HUES64 (cell line): ENCODE measurements at regions not wholly inside any gene's neighbourhood (a gene's known extent, or its start where the extent isn't known, plus 50 kb on each side); places are given as distances from the start of the nearest gene placed in this dataset.

ENCODE experiments used
- H3K27ac ChIP-seq: 2 replicates; pipeline ENCODE4 v1.7.0; 2013; ENCODE audit warnings: low read depth, low read length, inconsistent platforms
- H3K27me3 ChIP-seq: 2 replicates; pipeline ENCODE4 v1.6.1; 2013; ENCODE audit warnings: mild to moderate bottlenecking, low read length; ENCODE audit not compliant: insufficient read depth
- H3K36me3 ChIP-seq: 2 replicates; pipeline ENCODE4 v1.6.1; 2013; ENCODE audit warnings: mild to moderate bottlenecking, low read length; ENCODE audit not compliant: insufficient read depth
- H3K4me1 ChIP-seq: 2 replicates; pipeline ENCODE4 v1.6.1; 2013; ENCODE audit warnings: mild to moderate bottlenecking, low read length, moderate library complexity; ENCODE audit not compliant: insufficient read depth
- H3K4me3 ChIP-seq: 2 replicates; pipeline ENCODE4 v1.5.1; 2013; ENCODE audit warnings: mild to moderate bottlenecking, low read length, moderate library complexity
- H3K9ac ChIP-seq: 2 replicates; pipeline ENCODE4 v1.6.1; 2013; ENCODE audit warnings: mild to moderate bottlenecking, low read depth, low read length
- H3K9me3 ChIP-seq: 2 replicates; pipeline ENCODE4 v1.6.1; 2013; ENCODE audit warnings: low read depth, low read length; ENCODE audit not compliant: insufficient read depth
- WGBS: fragments of 150-250, 120-280 bp; methylation state at CpG from one replicate; pipeline ENCODE4 v1.1.7; 2013; ENCODE audit warnings: missing lambda C conversion rate; 5-methylcytosine and 5-hydroxymethylcytosine counted together

GRCh38 chr6:96276305-96276704, 245.3 kb upstream of the UFL1 start:
- Histone ChIP-seq H3K4me3 (no peak overlapping the region), H3K9ac (no peak overlapping the region), H3K27me3 (no peaks in the 10 kb centered on the region), H3K9me3 (peaks cover 4% of the 10 kb centered on the region; the same call in 1 of the 2 replicates), H3K36me3 (no peaks in the 10 kb centered on the region), H3K27ac (no peak overlapping the region), H3K4me1 (no peaks in the 10 kb centered on the region)
- 100% methylated on average over 1 of the region's 2 CpGs for WGBS

DNA sequence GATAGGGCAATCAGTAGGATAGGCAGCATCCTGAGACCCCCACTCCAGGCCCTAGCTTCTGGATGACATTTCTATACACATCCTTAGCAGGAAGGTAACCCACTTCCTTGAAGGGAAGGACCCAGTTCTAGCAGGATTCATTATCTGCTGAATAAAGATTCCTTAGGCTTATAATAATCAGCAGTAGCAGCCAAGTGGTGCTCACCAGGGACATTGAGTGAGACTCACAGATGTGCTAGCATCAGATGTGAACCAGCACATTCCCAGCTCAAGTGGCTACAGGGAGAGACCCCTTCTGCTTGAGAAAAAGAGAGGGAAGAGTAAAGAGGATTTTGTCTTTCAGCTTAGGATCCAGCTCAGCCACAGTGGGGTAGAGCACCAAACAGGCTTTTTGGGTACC, 244.8 kb upstream of the UFL1 start:
- peaks cover 3% of the 10 kb centered on the region; the same call in 1 of the 2 replicates for H3K9me3 ChIP-seq
- H3K36me3 ChIP-seq = no peaks in the 10 kb centered on the region
- H3K9ac ChIP-seq = no peak overlapping the region
- no peak overlapping the region for H3K27ac ChIP-seq
- no peaks in the 10 kb centered on the region for H3K27me3 ChIP-seq
- H3K4me1 ChIP-seq = no peaks in the 10 kb centered on the region
- no peak overlapping the region for H3K4me3 ChIP-seq

DNA sequence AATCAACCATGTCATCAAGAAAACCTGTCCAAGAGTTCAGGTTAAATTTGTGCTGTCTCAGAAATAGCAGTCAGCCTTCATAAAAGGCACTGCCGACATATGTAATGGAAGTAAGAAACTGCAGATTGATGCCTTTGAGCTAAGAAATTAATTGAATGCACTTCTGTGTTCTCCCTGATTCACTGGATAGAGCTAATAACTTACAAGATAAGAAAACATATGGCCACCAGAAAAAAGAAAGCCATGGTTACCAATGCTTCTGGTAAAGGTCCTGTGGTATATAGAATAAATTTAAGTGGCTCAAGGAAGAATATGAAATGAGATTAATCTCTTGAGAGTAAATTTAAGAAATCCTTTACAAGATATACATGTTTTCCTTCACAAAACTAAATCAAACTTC, 242.5 kb upstream of the UFL1 start:
- Histone ChIP-seq H3K4me1 (no peaks in the 10 kb centered on the region), H3K4me3 (no peak overlapping the region), H3K27ac (no peak overlapping the region), H3K27me3 (no peaks in the 10 kb centered on the region), H3K36me3 (no peaks in the 10 kb centered on the region), H3K9me3 (no peaks in the 10 kb centered on the region), H3K9ac (no peak overlapping the region)
- 93% methylated on average over 1 of the region's 1 CpG for WGBS

GRCh38 chr6:96286503-96286902, 235.1 kb upstream of the UFL1 start:
- H3K27ac ChIP-seq = no peak overlapping the region
- H3K9ac ChIP-seq = no peak overlapping the region
- H3K36me3 ChIP-seq = no peaks in the 10 kb centered on the region
- H3K27me3 ChIP-seq = no peaks in the 10 kb centered on the region
- no CpG with 5 or more reads among the region's 1 CpG for WGBS
- H3K4me3 ChIP-seq = no peak overlapping the region
- H3K4me1 ChIP-seq = no peaks in the 10 kb centered on the region
- H3K9me3 ChIP-seq = no peaks in the 10 kb centered on the region

DNA sequence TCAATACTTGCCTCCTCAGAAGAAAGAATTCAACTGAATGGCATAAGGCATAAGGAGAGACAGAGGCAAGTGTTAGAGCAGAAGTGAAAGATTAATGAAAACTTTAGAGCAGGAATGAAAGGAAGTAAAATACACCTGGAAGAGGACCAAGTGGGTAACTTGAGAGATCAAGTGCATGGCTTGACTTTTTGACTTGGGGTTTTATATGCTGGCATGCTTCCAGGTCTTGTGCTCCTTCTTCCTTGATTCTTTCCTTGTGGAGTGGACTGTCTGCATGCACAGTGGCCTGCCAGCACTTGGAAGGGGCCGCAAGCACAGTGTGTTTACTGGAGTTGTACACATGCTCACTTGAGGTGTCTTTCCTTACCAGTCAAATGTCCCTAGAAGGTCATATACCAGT, 222.1 kb upstream of the UFL1 start:
- H3K27ac ChIP-seq = no peak overlapping the region
- no peaks in the 10 kb centered on the region for H3K36me3 ChIP-seq
- no peaks in the 10 kb centered on the region for H3K27me3 ChIP-seq
- H3K9ac ChIP-seq = no peak overlapping the region
- H3K4me3 ChIP-seq = no peak overlapping the region
- WGBS = 100% methylated on average over 1 of the region's 1 CpG
- H3K4me1 ChIP-seq = no peaks in the 10 kb centered on the region
- H3K9me3 ChIP-seq = peaks cover 3% of the 10 kb centered on the region; the same call in 1 of the 2 replicates

GRCh38 chr6:96301023-96301422, 220.6 kb upstream of the UFL1 start:
- H3K9ac ChIP-seq = no peak overlapping the region
- H3K27ac ChIP-seq = no peak overlapping the region
- no peak overlapping the region for H3K4me3 ChIP-seq
- no peaks in the 10 kb centered on the region for H3K36me3 ChIP-seq
- peaks cover 3% of the 10 kb centered on the region; the same call in 1 of the 2 replicates for H3K9me3 ChIP-seq
- 90% methylated on average over 3 of the region's 3 CpGs for WGBS
- H3K4me1 ChIP-seq = no peaks in the 10 kb centered on the region
- no peaks in the 10 kb centered on the region for H3K27me3 ChIP-seq

GRCh38 chr6:96301781-96302180, 219.8 kb upstream of the UFL1 start:
- H3K36me3 ChIP-seq = no peaks in the 10 kb centered on the region
- H3K9ac ChIP-seq = no peak overlapping the region
- H3K4me1 ChIP-seq = no peaks in the 10 kb centered on the region
- H3K27ac ChIP-seq = no peak overlapping the region
- no peaks in the 10 kb centered on the region for H3K9me3 ChIP-seq
- no peaks in the 10 kb centered on the region for H3K27me3 ChIP-seq
- no peak overlapping the region for H3K4me3 ChIP-seq
- 81% methylated on average over 1 of the region's 2 CpGs for WGBS

- Histone ChIP-seq H3K27ac (no peak overlapping the region), H3K9ac (no peak overlapping the region), H3K36me3 (no peaks in the 10 kb centered on the region), H3K9me3 (no peaks in the 10 kb centered on the region), H3K4me1 (no peaks in the 10 kb centered on the region), H3K4me3 (no peak overlapping the region), H3K27me3 (no peaks in the 10 kb centered on the region)
- 94% methylated on average over 3 of the region's 3 CpGs for WGBS
Measured at GRCh38 chr6:96302991-96303390, 218.6 kb upstream of the UFL1 start.

DNA sequence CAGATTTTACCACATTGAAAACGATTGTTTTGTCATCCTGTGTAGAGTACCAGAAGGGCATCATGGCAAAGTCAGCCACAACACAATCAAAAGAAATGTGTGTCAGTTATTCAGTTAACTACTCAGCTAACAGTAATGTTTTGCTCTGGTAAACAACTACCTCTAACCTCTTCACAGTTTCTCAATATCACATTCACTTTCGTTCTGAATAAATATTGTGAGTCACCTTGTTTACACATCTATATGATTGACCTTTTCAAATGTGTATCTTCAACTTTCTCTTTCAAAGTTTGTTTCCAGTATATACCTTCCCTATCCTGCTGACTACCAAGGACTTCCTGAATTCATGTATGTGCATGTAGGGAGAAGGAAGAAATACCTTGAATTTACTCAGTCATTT, 216.6 kb upstream of the UFL1 start:
- Histone ChIP-seq H3K27ac (no peak overlapping the region), H3K36me3 (no peaks in the 10 kb centered on the region), H3K9me3 (no peaks in the 10 kb centered on the region), H3K9ac (no peak overlapping the region), H3K4me1 (no peaks in the 10 kb centered on the region), H3K4me3 (no peak overlapping the region), H3K27me3 (no peaks in the 10 kb centered on the region)
- WGBS = 100% methylated on average over 2 of the region's 2 CpGs

GRCh38 chr6:96330884-96331283, 190.7 kb upstream of the UFL1 start:
- Histone ChIP-seq H3K4me1 (no peaks in the 10 kb centered on the region), H3K27me3 (no peaks in the 10 kb centered on the region), H3K36me3 (no peaks in the 10 kb centered on the region), H3K9me3 (peaks cover 6% of the 10 kb centered on the region; the same call in 1 of the 2 replicates), H3K27ac (no peak overlapping the region), H3K4me3 (no peak overlapping the region), H3K9ac (no peak overlapping the region)
- WGBS = no CpG with 5 or more reads among the region's 1 CpG

GRCh38 chr6:96340164-96340563, 181.4 kb upstream of the UFL1 start:
- 89% methylated on average over 3 of the region's 4 CpGs for WGBS
- H3K9ac ChIP-seq = no peak overlapping the region
- peaks cover 15% of the 10 kb centered on the region; the same call in 1 of the 2 replicates for H3K9me3 ChIP-seq
- no peaks in the 10 kb centered on the region for H3K36me3 ChIP-seq
- H3K4me1 ChIP-seq = no peaks in the 10 kb centered on the region
- H3K27me3 ChIP-seq = no peaks in the 10 kb centered on the region
- no peak overlapping the region for H3K4me3 ChIP-seq
- H3K27ac ChIP-seq = no peak overlapping the region

DNA sequence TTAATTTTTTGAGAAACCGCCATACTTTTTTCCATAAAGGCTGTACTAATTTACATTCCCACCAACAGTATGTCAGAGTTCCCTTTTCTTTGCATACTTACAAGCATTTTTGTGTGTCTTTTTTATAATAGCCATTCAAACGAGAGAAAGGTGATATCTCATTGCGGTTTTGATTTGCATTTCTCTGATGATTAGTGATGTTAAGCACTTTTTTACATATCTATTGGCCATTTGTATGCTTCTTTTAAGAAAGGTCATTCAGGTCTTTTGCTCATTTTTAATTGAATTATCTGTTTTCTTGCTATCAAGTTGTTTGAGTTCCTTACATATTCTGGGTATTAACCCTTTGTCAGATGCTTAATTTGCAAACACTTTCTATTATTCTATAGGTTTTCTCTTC, 176.1 kb upstream of the UFL1 start:
- H3K9ac ChIP-seq = no peak overlapping the region
- 86% methylated on average over 2 of the region's 3 CpGs for WGBS

More for the DNA sequence above, 176.1 kb upstream of the UFL1 start:
- H3K27me3 ChIP-seq = no peaks in the 10 kb centered on the region
- no peaks in the 10 kb centered on the region for H3K36me3 ChIP-seq
- H3K27ac ChIP-seq = no peak overlapping the region
- H3K4me1 ChIP-seq = peaks cover 6% of the 10 kb centered on the region; the same call in 1 of the 2 replicates
- no peak overlapping the region for H3K4me3 ChIP-seq
- peaks cover 11% of the 10 kb centered on the region; the same call in 1 of the 2 replicates for H3K9me3 ChIP-seq
